ENCODE measurements at regions not wholly inside any gene's neighbourhood (a gene's known extent, or its start where the extent isn't known, plus 50 kb on each side); places are given as distances from the start of the nearest gene placed in this dataset.

- DNase-seq, result no peak
Measured at GRCh38 chr20:24739746-24740145, 209.3 kb upstream of the CST7 start.

GRCh38 chr20:24741493-24742072 lies 207.5 kb upstream of the CST7 start:
- no peak for DNase-seq

- DNase-seq, result no peak
Measured at GRCh38 chr20:24742436-24742835, 206.6 kb upstream of the CST7 start.

GRCh38 chr20:24742989-24743388 lies 206.1 kb upstream of the CST7 start:
- DNase-seq, result no peak

- DNase-seq, result no peak
Measured at GRCh38 chr20:24743641-24744040, 205.4 kb upstream of the CST7 start.

- DNase-seq, result no peak
Measured at GRCh38 chr20:24744747-24745146, 204.3 kb upstream of the CST7 start.

GRCh38 chr20:24745206-24745605 lies 203.9 kb upstream of the CST7 start:
- DNase-seq, result no peak

- no peak for DNase-seq
Measured at GRCh38 chr20:24745617-24746350, 203.3 kb upstream of the CST7 start.

- DNase-seq, result no peak
Measured at GRCh38 chr20:24746351-24746685, 202.8 kb upstream of the CST7 start.

- DNase-seq, result no peak
Measured at GRCh38 chr20:24747010-24747712, 201.9 kb upstream of the CST7 start.

GRCh38 chr20:24747881-24748595 lies 201.0 kb upstream of the CST7 start:
- DNase-seq, result no peak

- no peak for DNase-seq
Measured at GRCh38 chr20:24751551-24751950, 197.5 kb upstream of the CST7 start.

- DNase-seq, result no peak
Measured at GRCh38 chr20:24752612-24753011, 196.5 kb upstream of the CST7 start.

- DNase-seq, result no peak
Measured at GRCh38 chr20:24753130-24753529, 195.9 kb upstream of the CST7 start.

- DNase-seq, result no peak
Measured at GRCh38 chr20:24754691-24755090, 194.4 kb upstream of the CST7 start.

- no peak for DNase-seq
Measured at GRCh38 chr20:24755411-24755922, 193.6 kb upstream of the CST7 start.

- no peak for DNase-seq
Measured at GRCh38 chr20:24756292-24757025, 192.6 kb upstream of the CST7 start.

GRCh38 chr20:24761220-24762065 lies 187.6 kb upstream of the CST7 start:
- no peak for DNase-seq

GRCh38 chr20:24762371-24762770 lies 186.7 kb upstream of the CST7 start:
- DNase-seq, result no peak

GRCh38 chr20:24762791-24763350 lies 186.2 kb upstream of the CST7 start:
- no peak for DNase-seq

- no peak for DNase-seq
Measured at GRCh38 chr20:24763386-24764026, 185.6 kb upstream of the CST7 start.
